ENCODE measurements at regions not wholly inside any gene's neighbourhood (a gene's known extent, or its start where the extent isn't known, plus 50 kb on each side); places are given as distances from the start of the nearest gene placed in this dataset.

DNA sequence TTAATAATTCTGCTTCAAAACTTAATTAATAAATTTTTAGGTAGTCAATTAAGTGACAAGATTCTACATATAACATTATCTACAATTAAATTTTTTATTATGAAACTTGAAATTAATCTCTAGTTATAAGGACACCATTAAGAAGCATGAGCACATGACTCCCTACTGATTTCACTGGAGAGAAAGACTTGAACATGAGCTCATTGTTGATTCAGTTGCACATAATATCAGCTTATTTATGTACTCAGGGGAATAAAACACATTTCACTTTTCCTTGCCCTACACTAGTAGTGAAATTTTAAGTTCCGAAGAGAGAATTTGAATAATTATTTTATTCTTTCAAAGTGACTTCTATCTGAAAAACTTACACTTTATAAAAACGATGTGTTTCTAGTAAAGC, 370.2 kb upstream of the EPHA7 start:
- no peaks in the 10 kb centered on the region for H3K9me3 ChIP-seq (ENCODE audit: control insufficient read depth, low read depth, low read length)
- TF ChIP-seq EZH2 (IDR thresholded peaks at IDR 0.05; ENCODE audit: low read length) = no peak
- TF ChIP-seq, protein P1, sequence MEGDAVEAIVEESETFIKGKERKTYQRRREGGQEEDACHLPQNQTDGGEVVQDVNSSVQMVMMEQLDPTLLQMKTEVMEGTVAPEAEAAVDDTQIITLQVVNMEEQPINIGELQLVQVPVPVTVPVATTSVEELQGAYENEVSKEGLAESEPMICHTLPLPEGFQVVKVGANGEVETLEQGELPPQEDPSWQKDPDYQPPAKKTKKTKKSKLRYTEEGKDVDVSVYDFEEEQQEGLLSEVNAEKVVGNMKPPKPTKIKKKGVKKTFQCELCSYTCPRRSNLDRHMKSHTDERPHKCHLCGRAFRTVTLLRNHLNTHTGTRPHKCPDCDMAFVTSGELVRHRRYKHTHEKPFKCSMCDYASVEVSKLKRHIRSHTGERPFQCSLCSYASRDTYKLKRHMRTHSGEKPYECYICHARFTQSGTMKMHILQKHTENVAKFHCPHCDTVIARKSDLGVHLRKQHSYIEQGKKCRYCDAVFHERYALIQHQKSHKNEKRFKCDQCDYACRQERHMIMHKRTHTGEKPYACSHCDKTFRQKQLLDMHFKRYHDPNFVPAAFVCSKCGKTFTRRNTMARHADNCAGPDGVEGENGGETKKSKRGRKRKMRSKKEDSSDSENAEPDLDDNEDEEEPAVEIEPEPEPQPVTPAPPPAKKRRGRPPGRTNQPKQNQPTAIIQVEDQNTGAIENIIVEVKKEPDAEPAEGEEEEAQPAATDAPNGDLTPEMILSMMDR (optimal IDR thresholded peaks at IDR 0.05 in 1 of 3, IDR thresholded peaks at IDR 0.05 in 1 of 3, conservative IDR thresholded peaks at IDR 0.05 in 1 of 3; ENCODE audit: extremely low read depth in 1 of 3, insufficient read depth in 2 of 3, low read length in 3 of 3) = no peak
- no peak overlapping the region for H3K27ac ChIP-seq (ENCODE audit: control insufficient read depth, insufficient read depth, low read length)
- no peaks in the 10 kb centered on the region for H3K36me3 ChIP-seq (ENCODE audit: control insufficient read depth in 2 of 2, extremely low read depth in 1 of 2, insufficient read depth in 2 of 2, low read length in 2 of 2)
- no peak overlapping the region for H3K4me3 ChIP-seq (ENCODE audit: control insufficient read depth in 2 of 3, extremely low read depth in 1 of 3, insufficient read depth in 2 of 3, low read depth in 1 of 3, low read length in 3 of 3)
- FAIRE-seq (no peak), DNase-seq (ENCODE audit: low read depth, low spot score) (no peak)
- dilution Hi-C loops (cut with MboI; ENCODE audit: extremely low pct_ligation_motif_present, low sequenced_read_pairs) = no loop called here
- H3K4me1 ChIP-seq (ENCODE audit: control insufficient read depth, extremely low read depth, insufficient read depth, low read length) = no peaks in the 10 kb centered on the region
- no peaks in the 10 kb centered on the region for H3K27me3 ChIP-seq (ENCODE audit: control insufficient read depth, extremely low read depth, insufficient read depth, low read length)
- no peaks in the 10 kb centered on the region for H3K9me1 ChIP-seq (ENCODE audit: control insufficient read depth, extremely low read depth, insufficient read depth, low read length)
- no peaks in the 10 kb centered on the region for H4K20me1 ChIP-seq (ENCODE audit: control insufficient read depth, extremely low read depth, insufficient read depth, low read length)
- H2AFZ ChIP-seq (ENCODE audit: control insufficient read depth, low read length) = no peak overlapping the region
- H3K4me2 ChIP-seq (ENCODE audit: control insufficient read depth, extremely low read depth, insufficient read depth, low read depth, low read length) = no peak overlapping the region
- no peak overlapping the region for H3K9ac ChIP-seq (ENCODE audit: control insufficient read depth, extremely low read depth, insufficient read depth, low read length)
- no peaks in the 10 kb centered on the region for H3K79me2 ChIP-seq (ENCODE audit: control insufficient read depth, insufficient read depth, low read length)

DNA sequence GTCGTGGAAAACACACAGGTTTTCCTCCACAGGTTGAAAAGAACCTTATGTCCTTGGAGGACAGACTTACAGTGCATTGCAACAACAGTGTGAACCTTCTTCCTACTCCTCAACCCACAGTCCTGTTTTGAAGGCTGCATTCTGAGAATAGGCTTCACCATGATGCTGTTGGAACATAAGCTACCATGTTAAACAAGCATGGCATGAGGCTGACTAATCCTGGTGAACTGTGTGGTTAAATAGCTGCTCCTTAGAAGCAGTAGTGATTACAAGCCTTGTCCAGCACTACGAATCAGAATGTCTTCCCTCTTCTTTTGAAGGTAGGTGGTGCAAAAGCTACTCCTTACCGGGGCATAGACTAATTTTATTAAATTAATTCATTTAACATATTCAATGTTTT, 368.5 kb upstream of the EPHA7 start:
- Histone ChIP-seq H3K9me1 (ENCODE audit: control insufficient read depth, extremely low read depth, insufficient read depth, low read length) (no peaks in the 10 kb centered on the region), H3K27ac (ENCODE audit: control insufficient read depth, insufficient read depth, low read length) (no peak overlapping the region), H4K20me1 (ENCODE audit: control insufficient read depth, extremely low read depth, insufficient read depth, low read length) (no peaks in the 10 kb centered on the region), H3K79me2 (ENCODE audit: control insufficient read depth, insufficient read depth, low read length) (no peaks in the 10 kb centered on the region), H2AFZ (ENCODE audit: control insufficient read depth, low read length) (no peak overlapping the region), H3K27me3 (ENCODE audit: control insufficient read depth, extremely low read depth, insufficient read depth, low read length) (no peaks in the 10 kb centered on the region), H3K4me3 (ENCODE audit: control insufficient read depth in 2 of 3, extremely low read depth in 1 of 3, insufficient read depth in 2 of 3, low read depth in 1 of 3, low read length in 3 of 3) (no peak overlapping the region), H3K9me3 (ENCODE audit: control insufficient read depth, low read depth, low read length) (no peaks in the 10 kb centered on the region), H3K9ac (ENCODE audit: control insufficient read depth, extremely low read depth, insufficient read depth, low read length) (no peak overlapping the region), H3K36me3 (ENCODE audit: control insufficient read depth in 2 of 2, extremely low read depth in 1 of 2, insufficient read depth in 2 of 2, low read length in 2 of 2) (no peaks in the 10 kb centered on the region), H3K4me1 (ENCODE audit: control insufficient read depth, extremely low read depth, insufficient read depth, low read length) (no peaks in the 10 kb centered on the region), H3K4me2 (ENCODE audit: control insufficient read depth, extremely low read depth, insufficient read depth, low read depth, low read length) (no peak overlapping the region)
- dilution Hi-C loops (cut with MboI; ENCODE audit: extremely low pct_ligation_motif_present, low sequenced_read_pairs) = no loop called here
- DNase-seq (ENCODE audit: low read depth, low spot score) = no peak
- TF ChIP-seq, protein P1 (optimal IDR thresholded peaks at IDR 0.05 in 1 of 3, IDR thresholded peaks at IDR 0.05 in 1 of 3, conservative IDR thresholded peaks at IDR 0.05 in 1 of 3; ENCODE audit: extremely low read depth in 1 of 3, insufficient read depth in 2 of 3, low read length in 3 of 3) = no peak
- TF ChIP-seq EZH2 (IDR thresholded peaks at IDR 0.05; ENCODE audit: low read length) = no peak
- FAIRE-seq = no peak
